H1 (cell line): ENCODE measurements at regions not wholly inside any gene's neighbourhood (a gene's known extent, or its start where the extent isn't known, plus 50 kb on each side); places are given as distances from the start of the nearest gene placed in this dataset.
"Not testable (repeated sequence)": the region's sequence is repeated elsewhere in the genome, so short reads cannot be mapped to it uniquely, and the experiment has no call there.

Source experiments
- CTCF ChIA-PET: fragments of 300-600 bp; sonication (Branson Sonifier 250); formaldehyde crosslinking; loops from one replicate; lab custom pipeline; 2021; ENCODE audit not compliant: partially characterized antibody; lab: Charles Lee
- POLR2A ChIA-PET: fragments of 300-600 bp; sonication (Branson Sonifier 250); formaldehyde crosslinking; loops from one replicate; lab custom pipeline; 2021; ENCODE audit warnings: inconsistent platforms; ENCODE audit not compliant: partially characterized antibody; lab: Charles Lee
- DNase-seq, 2 experiments: peaks; one replicate each; pipeline versions ENCODE4 v3.0.0 to v3.0.0-alpha.2; 2010 to 2022; ENCODE audit warnings: low spot score in 2 of 2, low read depth in 1 of 2, mixed read lengths in 1 of 2
- FAIRE-seq: peaks from 2 replicates; lab custom pipeline; 2011; peaks lifted over from hg19 to GRCh38; lab: Jason Lieb, UNC
- H2AFZ ChIP-seq: 2 replicates; pipeline ENCODE4 v1.8.1; 2012; ENCODE audit warnings: low read length, inconsistent platforms
- H2AK5ac ChIP-seq: 2 replicates; pipeline ENCODE4 v1.6.1; 2013; ENCODE audit warnings: low read depth, low read length
- H2BK120ac ChIP-seq: replicated peaks from 2 replicates; pipeline ENCODE3; 2013; ENCODE audit warnings: low read depth, low read length, inconsistent platforms
- H2BK12ac ChIP-seq: 2 replicates; pipeline ENCODE4 v1.6.1; 2013; ENCODE audit warnings: low read depth, low read length
- H2BK15ac ChIP-seq: 2 replicates; pipeline ENCODE4 v1.6.1; 2013; ENCODE audit warnings: low read length
- H2BK20ac ChIP-seq: 2 replicates; pipeline ENCODE4 v1.6.1; 2013; ENCODE audit warnings: low read length
- H2BK5ac ChIP-seq: 2 replicates; pipeline ENCODE4 v1.6.1; 2013; ENCODE audit warnings: low read depth, low read length
- H3K14ac ChIP-seq: 2 replicates; pipeline ENCODE4 v1.6.1; 2013; ENCODE audit warnings: inconsistent platforms; ENCODE audit not compliant: insufficient read length
- H3K18ac ChIP-seq: 2 replicates; pipeline ENCODE4 v1.6.1; 2013; ENCODE audit warnings: low read length; ENCODE audit errors: extremely low read depth
- H3K23ac ChIP-seq: 2 replicates; pipeline ENCODE4 v1.6.1; 2013; ENCODE audit warnings: inconsistent platforms; ENCODE audit not compliant: insufficient read length
- H3K23me2 ChIP-seq: 2 replicates; pipeline ENCODE4 v1.6.1; 2013; ENCODE audit warnings: low read depth, low read length
- H3K27ac ChIP-seq: 2 replicates; pipeline ENCODE4 v1.6.1; 2011; ENCODE audit warnings: low read depth, low read length, inconsistent platforms
- H3K27me3 ChIP-seq, 4 experiments: replicated peaks in 1 of 4; 1 replicate in 1 of 4; 2 replicates in 3 of 4; pipeline versions ENCODE4 v1.6.1 to v1.8.1; 2011 to 2013; ENCODE audit warnings: low read length in 3 of 4, mild to moderate bottlenecking in 3 of 4, inconsistent platforms in 2 of 4, mixed read lengths in 2 of 4, moderate library complexity in 1 of 4; ENCODE audit not compliant: control insufficient read depth in 3 of 4, insufficient read depth in 3 of 4; ENCODE audit errors: extremely low read depth in 1 of 4
- H3K36me3 ChIP-seq, 4 experiments: 2 replicates each; pipeline versions ENCODE4 v1.6.1 to v1.8.1; 2011 to 2013; ENCODE audit warnings: mild to moderate bottlenecking in 4 of 4, low read length in 3 of 4, moderate library complexity in 2 of 4, control low read depth in 1 of 4, inconsistent platforms in 1 of 4; ENCODE audit not compliant: insufficient read depth in 4 of 4, control insufficient read depth in 2 of 4
- H3K4ac ChIP-seq: replicated peaks from 2 replicates; pipeline ENCODE3; 2013; ENCODE audit warnings: low read length, low read depth, mixed read lengths, inconsistent platforms; ENCODE audit not compliant: insufficient read length
- H3K4me1 ChIP-seq, 4 experiments: replicated peaks in 1 of 4; 1 replicate in 1 of 4; 2 replicates in 3 of 4; pipeline versions ENCODE4 v1.6.1 to v1.8.1; 2011 to 2013; ENCODE audit warnings: low read length in 3 of 4, inconsistent platforms in 2 of 4, mixed read lengths in 1 of 4; ENCODE audit not compliant: insufficient read depth in 4 of 4, control insufficient read depth in 3 of 4
- H3K4me2 ChIP-seq, 2 experiments: 2 replicates each; pipeline versions ENCODE4 v1.6.1 to v1.8.1; 2011 to 2013; ENCODE audit warnings: low read depth in 2 of 2, low read length in 2 of 2, control low read depth in 1 of 2, inconsistent platforms in 1 of 2, mild to moderate bottlenecking in 1 of 2; ENCODE audit not compliant: insufficient read depth in 1 of 2
- H3K4me3 ChIP-seq, 4 experiments: fragments of 200-600, 300-600 bp in 1 of 4; sonication (generic), shearing (Covaris generic), sonication (Bioruptor Twin) in 1 of 4; 2 replicates each; pipeline versions ENCODE4 v1.5.1 to v1.8.1; 2011 to 2016; ENCODE audit warnings: low read length in 4 of 4, low read depth in 3 of 4, control low read depth in 2 of 4, inconsistent platforms in 2 of 4, mild to moderate bottlenecking in 2 of 4, mixed read lengths in 1 of 4, moderate library complexity in 1 of 4; ENCODE audit not compliant: insufficient read depth in 2 of 4; ENCODE audit errors: extremely low read depth in 1 of 4
- H3K56ac ChIP-seq: replicated peaks from 2 replicates; pipeline ENCODE3; 2013; ENCODE audit warnings: low read depth, mild to moderate bottlenecking, mixed read lengths, low read length, inconsistent platforms; ENCODE audit not compliant: insufficient read length
- H3K79me1 ChIP-seq: 2 replicates; pipeline ENCODE4 v1.6.1; 2013; ENCODE audit warnings: low read depth, low read length, control low read depth
- H3K79me2 ChIP-seq, 2 experiments: 2 replicates each; pipeline versions ENCODE4 v1.6.1 to v1.8.1; 2012 to 2013; ENCODE audit warnings: low read length in 2 of 2, mild to moderate bottlenecking in 2 of 2, inconsistent platforms in 1 of 2; ENCODE audit not compliant: insufficient read depth in 2 of 2, control insufficient read depth in 1 of 2
- H3K9ac ChIP-seq, 4 experiments: replicated peaks in 1 of 4; 1 replicate in 1 of 4; 2 replicates in 3 of 4; pipeline versions ENCODE4 v1.6.1 to v1.8.1; 2011 to 2013; ENCODE audit warnings: low read depth in 3 of 4, low read length in 3 of 4, control low read depth in 2 of 4, mild to moderate bottlenecking in 2 of 4, moderate library complexity in 2 of 4, inconsistent platforms in 1 of 4; ENCODE audit errors: extremely low read depth in 1 of 4
- H3K9me3 ChIP-seq, 2 experiments: 2 replicates each; pipeline versions ENCODE4 v1.6.1 to v1.8.1; 2012 to 2013; ENCODE audit warnings: mild to moderate bottlenecking in 2 of 2, moderate library complexity in 2 of 2, control low read depth in 1 of 2, inconsistent platforms in 1 of 2, low read depth in 1 of 2, low read length in 1 of 2, mixed read lengths in 1 of 2; ENCODE audit not compliant: insufficient read depth in 2 of 2
- H4K20me1 ChIP-seq, 2 experiments: replicated peaks in 1 of 2; 2 replicates each; pipeline versions ENCODE3 to v1.8.1; 2011 to 2013; ENCODE audit warnings: inconsistent platforms in 2 of 2, low read length in 2 of 2, mild to moderate bottlenecking in 1 of 2; ENCODE audit not compliant: insufficient read depth in 2 of 2, control insufficient read depth in 1 of 2
- H4K5ac ChIP-seq: 2 replicates; pipeline ENCODE4 v1.6.1; 2013; ENCODE audit warnings: low read length, low read depth, mixed read lengths, inconsistent platforms; ENCODE audit not compliant: insufficient read length
- H4K8ac ChIP-seq: 2 replicates; pipeline ENCODE4 v1.8.0; 2013; ENCODE audit warnings: mild to moderate bottlenecking, moderate library complexity, low read length, inconsistent platforms; ENCODE audit not compliant: insufficient read depth; ENCODE audit errors: extremely low read depth
- H4K91ac ChIP-seq: replicated peaks from 2 replicates; pipeline ENCODE3; 2013; ENCODE audit warnings: low read length, mixed read lengths, inconsistent platforms; ENCODE audit not compliant: insufficient read length
- WGBS, 2 experiments: shearing (Covaris generic) in 1 of 2; methylation state at CpG; one replicate each; pipeline versions ENCODE4 v1.1.6 to v1.1.7; 2013 to 2015; ENCODE audit warnings: low lambda C conversion rate in 2 of 2, mixed read lengths in 2 of 2, inconsistent platforms in 1 of 2, low coverage in 1 of 2, missing lambda C conversion rate in 1 of 2; ENCODE audit not compliant: insufficient replicate concordance in 2 of 2, insufficient coverage in 1 of 2, insufficient read length in 1 of 2; ENCODE audit errors: extremely low coverage in 1 of 2, missing lambda C conversion rate in 1 of 2; 5-methylcytosine and 5-hydroxymethylcytosine counted together

DNA sequence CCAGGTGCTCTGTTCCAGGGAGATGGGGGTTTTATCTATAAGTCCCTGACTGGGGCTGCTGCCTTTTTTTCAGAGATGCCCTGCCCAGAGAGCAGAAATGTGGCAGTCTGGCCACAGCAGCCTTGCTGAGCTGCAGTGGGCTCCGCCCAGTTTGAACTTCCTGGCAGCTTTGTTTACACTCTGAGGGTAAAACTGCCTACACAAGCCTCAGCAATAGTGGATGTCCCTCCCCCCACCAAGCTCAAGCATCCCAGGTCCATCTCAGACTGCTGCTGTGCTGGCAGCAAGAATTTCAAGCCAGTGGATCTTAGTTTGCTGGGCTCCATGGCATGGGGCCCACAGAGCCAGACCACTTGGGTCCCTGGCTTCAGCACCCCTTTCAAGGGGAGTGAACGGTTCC, 84.8 kb upstream of the UNC13C start:
- H3K4me1 ChIP-seq, H3K14ac ChIP-seq, POLR2A ChIA-PET, H3K27ac ChIP-seq, H3K27me3 ChIP-seq, H2BK5ac ChIP-seq, H3K36me3 ChIP-seq, H4K91ac ChIP-seq, H2AK5ac ChIP-seq, H2AFZ ChIP-seq, H3K4ac ChIP-seq, H4K8ac ChIP-seq, H2BK12ac ChIP-seq, H3K23ac ChIP-seq, H2BK15ac ChIP-seq, H3K9me3 ChIP-seq, H4K5ac ChIP-seq, H3K79me2 ChIP-seq, H2BK20ac ChIP-seq, H2BK120ac ChIP-seq, H3K9ac ChIP-seq, H3K4me3 ChIP-seq, H3K79me1 ChIP-seq, H3K23me2 ChIP-seq, DNase-seq, H3K56ac ChIP-seq, FAIRE-seq, H3K18ac ChIP-seq, H3K4me2 ChIP-seq, H4K20me1 ChIP-seq: not testable (repeated sequence)
- CTCF ChIA-PET: interaction anchor here (0.6 to 2.7 kb wide), 9 partner anchors 12 to 71 kb away, joined by 3 to 8 read pairs (median 4); no protein-coding TSS in a partner anchor
- 86% methylated on average over 2 of the region's 2 CpGs; no CpG with 5 or more reads in 1 of the 2 experiments for WGBS, 2 experiments
